SK-MEL-5 (cell line): ENCODE measurements at regions not wholly inside any gene's neighbourhood (a gene's known extent, or its start where the extent isn't known, plus 50 kb on each side); places are given as distances from the start of the nearest gene placed in this dataset.

Source experiments
- DNase-seq: peaks from one replicate; pipeline ENCODE4 v3.0.0-alpha.2; 2016; ENCODE audit warnings: low read depth, low spot score
- in situ Hi-C: cut with HindIII; loops from 2 replicates; pipeline ENCODE4 v1.10.0; 2016; ENCODE audit warnings: low sequenced_read_pairs, high pct_unique_total_duplicates, low pct_unique_long_range_greater_than_20kb

DNA sequence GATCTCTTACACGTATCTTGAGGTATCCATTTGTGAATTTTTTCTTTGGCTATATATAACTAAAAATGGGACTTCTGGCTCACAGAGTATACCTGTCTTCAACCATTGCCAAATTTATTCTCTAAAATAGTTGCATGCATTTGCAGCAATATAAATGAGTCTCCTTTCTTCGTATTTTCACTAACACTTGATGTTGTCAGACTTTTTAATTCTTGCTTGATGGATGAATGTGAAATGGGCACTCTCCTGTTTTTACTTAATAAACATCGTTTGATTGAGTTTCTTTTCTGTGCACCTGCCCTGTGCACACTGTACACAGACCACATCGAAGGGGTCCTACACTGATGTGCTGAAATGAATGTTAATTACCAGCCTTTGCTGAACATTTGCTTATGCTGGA lies 121.8 kb downstream of the DDX1 start:
- in situ Hi-C loops = no loop called here

DNA sequence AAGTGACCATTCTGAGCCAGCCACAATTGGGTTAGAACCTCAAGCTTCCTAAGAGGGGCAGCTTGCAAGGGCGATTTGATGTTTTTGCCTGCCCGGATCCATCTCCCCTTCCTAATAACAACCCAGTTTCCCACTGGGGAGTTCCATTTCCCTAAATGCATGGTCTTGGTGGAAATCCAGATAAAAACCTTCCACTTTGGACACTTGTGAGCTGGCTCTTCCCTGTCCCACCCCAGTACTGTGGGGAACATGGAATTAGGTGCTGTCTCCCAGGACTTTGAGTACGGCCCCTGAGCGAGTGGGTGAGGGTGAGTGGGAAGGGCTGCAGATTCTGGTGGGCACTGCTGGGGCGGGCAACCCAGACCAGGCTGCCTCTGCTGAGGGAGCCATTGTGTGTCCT lies 122.3 kb downstream of the DDX1 start:
- in situ Hi-C loops = no loop called here

More for the DNA sequence above, 121.8 kb downstream of the DDX1 start:
- DNase-seq = no peak

DNA sequence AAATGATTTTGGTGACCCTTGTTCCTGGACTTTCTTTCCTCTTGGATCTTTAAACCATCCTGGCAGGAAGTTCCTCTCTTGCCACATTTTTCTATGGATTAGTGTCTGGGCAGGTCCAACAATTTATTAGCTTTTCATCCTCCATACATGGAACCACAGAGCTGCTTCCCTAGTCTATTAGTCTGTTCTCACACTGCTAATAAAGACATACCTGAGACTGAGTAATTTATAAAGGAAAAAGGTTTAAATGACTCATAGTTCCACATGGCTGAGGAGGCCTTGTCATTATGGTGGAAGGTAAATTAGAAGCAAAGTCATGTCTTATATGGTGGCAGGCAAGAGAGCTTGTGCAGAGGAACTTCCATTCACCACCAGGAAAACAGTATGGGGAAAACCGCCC lies 122.9 kb downstream of the DDX1 start:
- in situ Hi-C loops = no loop called here
- DNase-seq = no peak

More for the DNA sequence above, 122.3 kb downstream of the DDX1 start:
- no peak for DNase-seq

DNA sequence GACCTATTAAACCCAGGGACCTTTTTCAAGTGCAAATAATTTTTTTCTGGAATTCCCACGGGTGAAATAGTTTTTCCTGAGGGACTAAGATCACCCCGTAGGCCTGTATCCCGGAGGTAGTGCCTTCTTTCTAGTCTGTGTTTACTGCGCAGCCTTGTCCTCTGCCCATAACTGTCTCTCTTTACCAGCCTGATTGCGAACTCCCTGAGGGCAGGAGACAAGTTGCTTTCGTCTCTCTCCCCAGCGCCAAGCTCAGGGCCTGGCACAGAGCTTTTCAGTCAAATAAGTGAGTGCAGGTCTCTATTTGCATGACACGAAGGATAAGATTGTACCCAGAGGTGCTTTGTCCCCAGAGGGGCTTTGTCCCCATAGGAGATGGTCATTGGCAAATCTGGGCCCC lies 123.9 kb downstream of the DDX1 start:
- DNase-seq = no peak
- in situ Hi-C loops = no loop called here

DNA sequence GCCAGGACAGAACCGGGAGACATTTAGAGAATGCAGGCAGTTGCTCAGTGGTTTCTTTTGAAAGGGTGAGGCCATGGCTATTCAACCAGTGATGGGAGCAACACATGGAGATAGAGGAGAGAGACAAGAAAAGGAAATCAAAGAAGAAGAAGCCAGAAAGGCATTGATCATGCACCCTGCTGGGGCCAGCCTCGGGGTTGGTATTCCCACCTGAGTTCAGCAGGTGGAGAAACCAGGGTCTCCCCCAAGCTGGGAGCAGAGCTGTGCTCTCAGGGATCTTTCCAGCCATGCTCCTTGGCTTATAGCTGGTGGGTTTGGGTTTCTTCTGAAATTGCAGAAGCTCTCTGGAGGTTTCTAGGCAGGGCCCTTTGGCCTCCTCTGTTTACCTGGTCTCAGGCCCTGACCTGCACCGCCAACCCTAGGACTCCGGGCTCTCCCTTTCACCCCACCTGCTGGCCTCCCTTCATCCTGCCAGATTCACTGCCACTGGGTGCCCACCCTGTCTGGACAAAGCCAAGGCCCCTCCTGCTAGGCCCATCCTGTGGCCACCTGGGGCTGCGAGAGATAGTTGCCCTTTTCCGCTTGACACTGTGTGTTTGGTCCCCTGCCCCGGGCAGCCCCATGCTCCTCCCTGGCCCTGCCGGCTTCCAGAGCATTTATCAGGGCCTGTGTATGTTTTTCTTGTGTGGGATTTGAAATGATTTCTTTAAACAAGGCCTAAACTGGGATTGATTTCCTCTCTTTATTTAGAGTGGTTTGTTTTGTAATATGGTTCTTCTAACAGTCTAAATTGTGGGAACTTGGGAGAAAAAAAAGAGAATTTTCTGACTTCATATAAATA lies 126.7 kb downstream of the DDX1 start:
- in situ Hi-C loops = no loop called here
- DNase-seq = no peak

DNA sequence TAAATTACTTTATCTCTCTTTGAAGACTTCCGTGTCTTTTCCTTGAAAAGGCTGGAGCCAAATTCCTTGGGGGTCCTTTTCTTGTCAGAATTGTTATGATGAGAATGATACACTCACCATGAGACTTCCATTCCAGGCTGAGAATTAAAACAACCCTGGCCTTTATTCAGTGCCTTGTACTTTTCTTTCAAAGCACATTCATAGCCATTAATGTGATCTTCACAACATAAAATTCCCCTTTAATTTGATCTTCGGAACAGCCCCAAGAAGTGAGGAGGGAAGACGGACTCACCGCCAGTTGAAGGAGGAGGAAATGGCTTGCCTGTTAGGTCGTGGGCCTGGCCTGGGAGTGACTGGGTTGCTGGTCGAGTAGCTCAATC lies 127.3 kb downstream of the DDX1 start:
- DNase-seq = no peak
- in situ Hi-C loops = no loop called here

DNA sequence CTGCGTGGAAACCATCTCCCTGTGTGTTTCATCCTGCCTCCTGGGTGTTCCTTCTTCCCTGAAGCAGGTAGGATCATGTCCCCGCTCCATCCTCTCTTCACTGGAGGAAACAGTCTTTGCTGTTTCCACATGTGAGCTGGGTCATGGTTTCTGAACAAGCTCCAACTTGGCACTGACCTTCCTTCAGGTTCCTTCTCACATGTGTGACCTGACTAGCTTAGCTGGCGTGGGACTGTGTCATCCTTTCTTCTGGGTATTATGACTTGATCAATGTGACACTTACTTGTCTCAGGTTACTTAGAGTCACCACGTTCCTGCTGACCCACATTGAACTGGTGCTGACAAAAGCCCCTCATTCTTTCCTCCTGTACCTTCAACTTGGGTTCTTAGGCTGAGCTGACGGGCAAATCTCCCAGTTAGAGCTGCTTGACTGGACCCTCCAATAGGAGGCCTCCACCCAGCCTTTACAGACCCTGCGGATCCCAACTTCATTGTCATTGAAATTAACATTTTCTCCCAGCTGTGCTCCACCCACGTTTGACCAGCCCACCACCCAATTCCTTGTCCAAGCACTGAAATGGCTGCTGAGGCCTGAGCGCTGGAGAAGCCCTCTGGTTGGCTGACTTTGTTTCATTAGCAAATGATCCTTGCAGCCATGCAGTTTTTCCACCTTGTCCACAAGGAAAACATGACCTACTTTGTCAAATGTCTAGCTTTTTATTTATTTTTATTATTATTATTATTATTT lies 128.1 kb downstream of the DDX1 start:
- no peak for DNase-seq

DNA sequence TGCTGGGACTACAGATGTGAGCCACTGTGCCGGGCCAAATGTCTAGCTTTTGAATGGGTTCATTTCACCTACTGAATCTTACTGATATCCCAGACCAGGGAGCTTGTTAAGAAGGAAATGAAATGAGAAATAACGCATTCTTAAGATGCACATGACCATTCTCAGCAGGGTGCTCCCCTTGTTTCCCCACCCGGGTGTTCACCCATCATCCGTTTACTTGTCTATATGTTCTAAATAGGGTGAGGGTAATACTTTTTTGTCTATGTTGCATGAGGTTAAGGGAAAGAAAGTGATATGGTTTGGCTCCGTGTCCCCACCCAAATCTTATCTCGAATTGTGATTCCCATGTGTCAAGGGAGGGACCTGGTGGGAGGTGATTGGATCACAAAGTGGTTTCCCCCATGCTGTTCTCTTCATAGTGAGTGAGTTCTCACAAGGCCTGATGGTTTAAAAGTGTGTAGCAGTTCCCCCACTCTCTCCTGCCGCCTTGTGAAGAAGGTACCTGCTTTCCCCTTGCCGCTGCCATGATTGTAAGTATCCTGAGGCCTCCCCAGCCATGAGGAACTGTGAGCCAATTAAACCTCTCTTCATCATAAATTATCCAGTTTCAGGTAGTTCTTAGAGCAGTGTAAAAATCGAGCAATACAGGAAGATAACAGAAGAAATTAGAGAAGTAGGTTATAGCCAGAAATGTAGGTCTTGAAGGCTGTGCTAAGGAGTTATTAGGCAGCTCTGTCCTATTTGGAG lies 129.1 kb downstream of the DDX1 start:
- in situ Hi-C loops = no loop called here
- DNase-seq = no peak

More for the DNA sequence above, 128.1 kb downstream of the DDX1 start:
- in situ Hi-C loops = no loop called here

DNA sequence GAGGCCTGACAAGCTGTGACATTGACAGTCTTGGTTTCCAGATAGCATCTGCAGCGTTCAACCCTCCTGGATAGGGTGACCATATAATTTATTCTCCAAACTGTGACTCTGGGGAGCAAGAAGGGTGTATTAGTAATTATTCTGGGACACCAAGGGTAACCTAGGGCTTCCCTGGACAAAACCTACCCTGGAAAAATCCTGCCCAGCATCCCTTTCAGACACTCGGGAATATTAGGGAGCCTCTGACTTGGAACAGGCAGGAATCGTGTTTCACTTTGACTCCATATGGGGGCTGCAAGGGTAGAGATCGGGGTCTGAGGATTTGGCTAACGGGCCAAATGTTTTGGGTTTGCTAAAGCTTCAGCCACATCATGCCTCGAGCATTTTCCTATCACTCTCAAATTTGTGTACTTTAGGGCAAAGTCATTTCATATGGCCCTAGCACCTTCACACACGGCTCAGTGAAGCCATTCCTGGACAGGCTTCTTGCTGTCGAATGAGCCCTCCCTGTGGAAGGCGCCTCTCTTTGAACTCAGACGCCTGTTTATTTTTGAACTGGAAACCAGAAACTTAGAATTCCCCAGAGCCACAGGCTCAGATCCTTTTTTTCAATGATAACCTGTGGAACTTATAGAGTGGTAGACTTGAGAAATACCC lies 129.9 kb downstream of the DDX1 start:
- no peak for DNase-seq
- in situ Hi-C loops = no loop called here

DNA sequence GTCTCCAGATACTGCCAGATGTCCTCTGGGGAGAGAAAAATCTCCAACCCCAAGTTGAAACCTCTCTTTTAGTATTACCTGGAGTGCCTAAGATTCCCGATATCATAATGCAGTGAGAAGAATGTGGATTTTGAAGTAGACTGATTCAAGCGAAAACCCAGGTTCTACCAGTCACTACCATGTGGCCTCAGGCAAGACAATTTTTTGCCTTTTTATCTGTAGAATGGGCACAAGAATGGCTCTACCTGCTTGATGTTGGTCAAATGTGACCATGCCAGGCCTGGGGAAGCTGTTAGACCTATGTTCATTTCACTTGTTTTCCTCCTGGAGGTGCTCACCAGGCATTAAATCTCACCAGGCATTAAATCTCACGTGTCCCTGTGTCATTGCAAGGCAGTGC lies 131.3 kb downstream of the DDX1 start:
- in situ Hi-C loops = no loop called here

DNA sequence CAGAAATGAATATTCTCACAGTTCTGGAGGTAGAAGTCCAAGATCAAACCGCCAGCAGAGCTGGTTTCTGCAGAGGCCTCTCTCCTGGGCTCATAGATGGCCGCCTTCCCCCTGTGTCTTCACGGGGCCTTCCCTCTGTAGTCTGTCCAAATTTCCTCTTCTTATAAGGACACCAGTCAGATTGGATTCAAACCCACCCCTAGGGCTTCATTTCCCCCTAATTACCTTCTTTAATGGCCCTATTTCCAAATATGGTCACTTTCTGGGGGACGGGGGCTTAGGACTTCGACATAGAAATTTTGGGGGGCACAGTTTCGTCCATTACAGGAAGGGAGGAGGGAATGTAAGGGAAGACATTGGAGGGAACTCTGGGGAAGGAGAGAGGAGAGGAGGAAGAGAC lies 132.6 kb downstream of the DDX1 start:
- no peak for DNase-seq
- in situ Hi-C loops = no loop called here

More for the DNA sequence above, 131.3 kb downstream of the DDX1 start:
- no peak for DNase-seq

DNA sequence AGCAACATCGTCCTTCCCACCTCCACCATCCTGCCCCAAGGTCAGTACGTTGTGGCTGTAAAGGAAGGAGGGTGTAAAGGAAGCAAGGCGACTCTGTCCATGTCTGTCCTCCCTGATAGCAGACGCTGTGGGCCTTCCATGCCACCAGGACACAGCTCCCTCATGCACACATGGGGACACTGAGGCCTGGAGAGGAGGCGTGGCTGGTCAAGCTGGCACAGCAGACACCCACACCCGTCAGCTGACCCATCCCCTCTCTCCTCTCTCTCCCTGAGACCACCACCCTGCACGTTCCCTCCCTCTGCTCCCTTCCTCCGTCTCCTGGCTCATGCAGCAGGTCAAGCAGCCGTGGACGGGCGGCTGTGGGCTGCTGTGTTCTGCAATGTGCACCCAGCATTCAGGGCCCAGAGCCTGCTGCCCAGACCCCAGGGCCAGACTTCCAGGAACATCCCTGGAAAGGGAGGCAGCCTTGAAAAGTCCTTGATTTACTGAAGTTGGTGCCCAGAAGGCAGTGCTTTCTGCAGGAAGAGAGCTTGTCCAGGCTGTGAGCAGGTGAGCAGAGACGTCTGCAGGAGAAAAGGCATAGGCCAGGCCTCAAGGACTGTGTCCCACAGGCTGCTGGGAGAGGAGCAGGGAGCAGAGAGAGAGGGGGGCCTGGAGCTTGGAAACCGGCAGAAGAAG lies 133.6 kb downstream of the DDX1 start:
- no peak for DNase-seq
- in situ Hi-C loops = no loop called here

DNA sequence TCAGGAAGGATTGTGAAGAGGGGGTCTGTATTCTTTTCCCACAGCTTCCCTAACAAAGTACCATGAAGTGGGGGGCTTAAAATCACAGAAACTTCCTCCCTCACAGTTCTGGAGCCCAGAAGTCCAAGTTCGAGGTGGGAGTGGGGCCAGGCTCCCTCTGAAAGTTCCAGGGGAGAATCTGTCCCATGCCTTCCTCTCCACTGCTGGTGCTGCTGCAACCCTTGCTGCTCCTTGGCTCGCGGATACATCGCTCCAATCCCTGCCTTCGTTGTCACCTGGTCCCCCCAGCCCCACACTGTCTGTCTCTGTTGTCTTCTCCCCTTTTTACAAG lies 134.1 kb downstream of the DDX1 start:
- in situ Hi-C loops = no loop called here

DNA sequence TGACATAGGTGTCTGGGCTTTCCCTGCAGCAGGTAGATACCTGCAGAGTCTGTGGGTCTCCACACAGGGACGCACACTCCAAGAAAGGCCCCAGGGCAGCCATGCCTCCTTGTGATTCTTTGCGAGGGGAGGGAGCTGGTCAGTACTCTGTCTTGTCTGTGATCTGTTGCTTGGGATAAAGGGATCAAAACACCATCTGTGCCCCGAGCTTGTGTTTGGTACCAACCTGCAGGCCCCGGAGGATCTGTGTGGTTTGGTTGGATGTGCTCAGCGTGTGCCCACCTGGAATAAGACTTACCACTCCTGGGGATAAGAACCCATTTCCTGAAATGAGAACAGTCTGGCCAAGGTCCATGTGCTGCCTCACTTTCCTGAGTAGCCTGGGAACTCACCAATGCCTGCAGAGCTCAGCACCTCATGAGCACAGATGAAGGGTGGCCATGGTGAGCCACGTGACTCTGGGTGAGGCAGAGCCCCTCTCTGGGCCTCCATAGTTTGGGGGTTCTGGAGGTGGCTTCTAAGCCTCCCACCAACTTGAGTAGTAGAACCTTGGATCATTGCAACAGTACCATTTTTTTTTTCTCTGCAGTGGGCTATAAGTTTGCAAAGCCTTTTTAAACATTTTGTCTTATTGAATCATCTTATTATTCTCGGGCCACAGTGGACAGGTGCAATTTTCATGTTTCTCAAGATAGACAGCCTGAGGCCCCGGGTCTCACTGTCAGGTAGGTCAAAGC lies 134.8 kb downstream of the DDX1 start:
- in situ Hi-C loops = no loop called here

More for the DNA sequence above, 134.1 kb downstream of the DDX1 start:
- DNase-seq = no peak

DNA sequence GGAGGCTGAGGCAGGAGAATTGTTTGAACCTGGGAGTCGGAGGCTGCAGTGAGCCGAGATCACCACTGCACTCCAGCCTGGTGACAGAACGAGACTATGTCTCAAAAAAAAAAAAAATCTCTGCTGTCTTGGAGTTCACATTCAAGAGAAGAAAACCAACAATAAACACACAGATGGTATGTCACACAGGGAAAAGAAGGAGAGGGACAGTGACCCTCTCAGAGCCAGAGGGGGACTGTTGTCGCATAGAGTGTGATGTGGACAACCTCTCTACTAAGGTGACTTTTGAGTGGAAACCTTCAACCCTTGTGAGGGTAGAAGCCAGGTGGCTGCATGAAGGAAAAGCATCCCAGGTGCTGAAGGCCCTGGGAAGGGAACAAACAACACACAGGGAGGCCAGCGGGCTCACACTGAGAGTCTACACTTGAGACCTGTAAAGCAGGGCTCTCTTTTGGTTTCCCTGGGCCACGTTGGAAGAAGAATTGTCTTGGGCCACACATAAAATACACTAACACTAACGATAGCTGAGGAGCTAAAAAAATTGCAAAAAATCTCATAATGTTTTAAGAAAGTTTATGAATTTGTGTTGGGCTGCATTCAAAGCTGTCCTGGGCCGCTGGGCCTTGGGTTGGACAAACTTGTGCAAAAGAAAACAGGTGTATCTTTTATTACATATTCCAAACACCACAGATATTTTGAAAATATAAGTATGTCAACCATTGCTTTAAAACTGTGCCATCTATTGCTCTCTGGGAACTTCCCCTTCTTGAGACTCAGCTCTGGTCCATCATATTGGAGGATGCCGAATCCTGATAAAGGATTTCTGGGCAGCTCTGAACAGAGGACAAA lies 136.0 kb downstream of the DDX1 start:
- in situ Hi-C loops = no loop called here
- no peak for DNase-seq

More for the DNA sequence above, 134.8 kb downstream of the DDX1 start:
- DNase-seq = no peak
